SK-N-SH treated with all-trans-retinoic acid at 6 μM for 48 hours (cell line): ENCODE measurements at regions not wholly inside any gene's neighbourhood (a gene's known extent, or its start where the extent isn't known, plus 50 kb on each side); places are given as distances from the start of the nearest gene placed in this dataset.
"Not testable (repeated sequence)": the region's sequence is repeated elsewhere in the genome, so short reads cannot be mapped to it uniquely, and the experiment has no call there.

Experiments
- ESRRG ChIP-seq: fragments of 250-450 bp; sonication (Bioruptor Pico); IDR thresholded peaks from 2 replicates; pipeline ENCODE4 v1.6.1; 2021; ENCODE audit warnings: mild to moderate bottlenecking
- GLIS3 ChIP-seq: fragments of 250-450 bp; sonication (Bioruptor Pico); IDR thresholded peaks from 2 replicates; pipeline ENCODE4 v1.5.0; 2020; ENCODE audit warnings: mild to moderate bottlenecking, moderate library complexity
- ZFP30 ChIP-seq: fragments of 450-650 bp; formaldehyde crosslinking; IDR thresholded peaks from 2 replicates; pipeline ENCODE4 v1.5.0; 2022; ENCODE audit warnings: mild to moderate bottlenecking, moderate library complexity

DNA sequence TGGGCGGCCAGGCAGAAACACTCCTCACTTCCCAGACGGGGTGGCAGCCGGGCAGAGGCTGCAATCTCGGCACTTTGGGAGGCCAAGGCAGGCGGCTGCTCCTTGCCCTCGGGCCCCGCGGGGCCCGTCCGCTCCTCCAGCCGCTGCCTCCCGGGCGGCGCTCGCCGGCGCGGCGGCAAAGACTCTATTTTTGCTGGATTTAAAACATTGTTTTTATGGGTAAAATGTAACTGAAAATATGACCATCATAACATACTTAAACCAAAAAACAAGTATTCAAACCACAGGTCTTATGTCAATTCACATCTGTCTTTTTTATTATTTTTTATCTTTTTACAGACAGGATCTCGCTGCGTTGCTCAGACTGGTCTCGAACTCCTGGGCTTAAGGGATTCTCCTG is 65.9 kb upstream of the SLC35C1 start:
- TF ChIP-seq GLIS3 (CRISPR knock-in tag); ZFP30; ESRRG (CRISPR knock-in tag): not testable (repeated sequence)
